Body of pancreas (tissue), 4 donors: ENCODE measurements at regions not wholly inside any gene's neighbourhood (a gene's known extent, or its start where the extent isn't known, plus 50 kb on each side); places are given as distances from the start of the nearest gene placed in this dataset.

Experiments used
- CTCF ChIP-seq, 7 experiments: fragments of 450-650 bp in 4 of 7; fragments of 200-600 bp in 3 of 7; sonication (generic) in 3 of 7; IDR thresholded peaks; one replicate each; pipeline ENCODE4 v1.5.1; 2016 to 2019; ENCODE audit warnings: antibody characterized with exemption in 7 of 7
- POLR2A ChIP-seq, 3 donors: fragments of 450-650 bp; IDR thresholded peaks; one replicate each; pipeline ENCODE4 v1.6.1; 2016; ENCODE audit warnings: antibody characterized with exemption in 3 of 3, mild to moderate bottlenecking in 2 of 3

GRCh38 chr13:112204346-112205327, 137.7 kb downstream of the SOX1 start:
- TF ChIP-seq CTCF (IDR thresholded peaks at IDR 0.05) (no peak), POLR2A (IDR thresholded peaks at IDR 0.05) (peak in 1 of 3 donors; percentile 29)
